ENCODE measurements at regions not wholly inside any gene's neighbourhood (a gene's known extent, or its start where the extent isn't known, plus 50 kb on each side); places are given as distances from the start of the nearest gene placed in this dataset.

DNA sequence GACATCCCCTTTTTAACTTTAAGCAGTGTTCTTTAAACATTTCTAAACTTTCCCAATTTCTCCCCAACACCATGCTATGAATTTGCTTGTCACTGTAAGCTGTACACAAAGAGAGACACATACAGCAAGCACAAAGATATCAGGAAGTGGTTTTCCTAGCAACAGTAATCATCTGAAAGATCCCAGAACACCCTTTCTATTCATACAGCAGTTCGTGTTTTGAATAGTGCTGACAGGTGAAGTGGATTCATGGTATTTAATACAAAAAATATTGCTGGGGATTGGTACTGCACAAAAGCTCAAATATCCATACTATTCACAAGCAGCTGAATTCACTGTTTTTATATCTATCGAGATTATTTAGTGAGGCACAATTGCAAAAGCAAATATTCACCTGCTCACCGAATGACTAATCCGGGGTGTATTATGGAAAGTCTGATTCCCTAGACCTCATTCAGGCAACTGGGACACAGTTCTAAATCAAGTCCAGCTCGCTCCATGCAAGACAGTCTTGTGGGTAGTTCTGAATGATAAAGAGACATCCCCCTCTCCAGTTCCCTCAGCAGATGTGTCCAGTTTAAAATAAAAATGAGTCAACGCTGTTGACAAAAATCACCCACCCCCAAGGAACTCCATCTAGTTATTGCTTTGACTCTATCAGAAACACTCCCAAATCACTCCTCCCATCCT lies 107.1 kb upstream of the TSHZ2 start:
- DNase-seq (ENCODE audit: low read depth) = no peak

DNA sequence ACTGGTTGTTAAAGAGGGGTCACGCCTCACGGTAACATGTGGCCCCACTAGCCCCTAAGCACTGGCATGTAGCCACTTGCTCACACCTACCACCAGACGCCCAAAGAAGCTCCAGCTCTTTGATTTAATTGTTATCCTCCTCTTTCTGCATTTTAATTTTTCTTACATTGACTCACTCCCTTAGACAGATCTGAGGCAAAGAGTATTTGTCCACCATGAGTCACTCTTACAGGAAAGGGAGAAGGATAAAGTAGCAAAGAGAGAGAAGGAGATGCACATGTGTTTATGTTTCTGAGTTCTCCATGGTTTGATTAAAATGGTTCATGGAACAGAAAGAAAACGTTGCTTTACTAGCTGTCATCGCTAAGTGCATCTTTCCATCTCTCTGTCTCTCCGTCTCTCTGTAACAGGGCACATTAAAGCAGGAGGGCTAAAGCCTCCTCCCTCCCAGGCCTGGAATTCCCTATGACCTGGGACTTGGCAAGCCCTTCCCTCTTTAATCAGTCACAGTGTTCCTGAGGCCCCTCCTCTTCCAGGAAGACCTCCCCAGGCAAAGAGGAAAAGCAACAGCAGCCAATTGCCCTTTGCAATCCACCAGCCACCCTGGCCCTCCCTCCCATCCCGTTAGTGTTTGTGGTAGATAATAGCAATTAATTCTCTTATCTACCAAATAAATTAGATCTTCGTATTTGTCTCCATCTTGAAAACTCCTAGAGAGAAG lies 112.8 kb upstream of the TSHZ2 start:
- DNase-seq (ENCODE audit: low read depth) = peak; percentile 6

DNA sequence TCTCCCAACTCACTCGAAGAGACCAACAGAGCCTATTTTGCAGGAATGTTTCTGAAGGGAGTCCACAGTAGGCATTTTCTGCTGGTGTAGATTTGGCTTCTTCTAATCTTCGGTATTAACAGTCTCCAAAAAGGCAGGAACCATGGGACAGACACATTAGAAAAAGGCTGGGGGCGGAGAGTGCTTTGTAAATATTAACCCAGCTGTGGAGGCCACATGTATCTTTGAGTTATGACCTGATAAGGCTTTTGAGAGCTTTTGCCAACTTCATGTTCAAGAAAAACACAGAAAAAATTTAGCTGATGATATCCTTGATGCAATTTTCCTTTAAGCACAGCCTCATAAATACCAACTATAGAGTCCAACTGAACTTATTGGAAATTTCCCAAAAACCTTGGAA lies 119.4 kb upstream of the TSHZ2 start:
- DNase-seq (ENCODE audit: low read depth) = no peak

DNA sequence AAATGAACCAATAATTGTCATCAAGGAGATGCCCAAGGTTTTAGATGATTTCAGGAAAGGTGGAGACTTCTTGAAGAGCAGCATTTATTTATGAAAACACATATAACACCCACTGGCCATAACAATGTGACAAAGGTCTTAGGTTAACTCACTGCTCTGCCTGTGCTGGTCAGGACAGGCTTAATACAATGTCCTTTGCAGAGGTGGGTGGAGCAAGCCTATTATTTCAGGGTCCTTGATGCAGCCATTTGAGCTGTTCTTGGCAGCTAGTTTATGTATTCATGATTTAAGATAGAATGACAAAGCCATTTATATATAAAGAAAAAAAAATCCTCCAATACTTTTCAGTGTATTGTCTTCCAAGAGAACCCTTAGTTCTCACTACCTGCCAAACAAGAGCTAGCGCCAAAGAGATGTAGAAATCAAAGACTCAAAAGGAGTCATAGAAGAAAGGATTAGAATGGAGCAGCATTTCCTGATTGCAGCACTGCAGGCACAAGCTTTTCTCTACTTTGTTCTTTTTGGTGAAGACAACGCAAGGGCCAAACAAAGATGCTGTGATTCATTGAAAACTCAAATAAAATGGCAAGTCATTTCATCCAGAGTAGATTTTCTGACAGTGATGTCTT lies 124.3 kb upstream of the TSHZ2 start:
- no peak for DNase-seq (ENCODE audit: low read depth)

DNA sequence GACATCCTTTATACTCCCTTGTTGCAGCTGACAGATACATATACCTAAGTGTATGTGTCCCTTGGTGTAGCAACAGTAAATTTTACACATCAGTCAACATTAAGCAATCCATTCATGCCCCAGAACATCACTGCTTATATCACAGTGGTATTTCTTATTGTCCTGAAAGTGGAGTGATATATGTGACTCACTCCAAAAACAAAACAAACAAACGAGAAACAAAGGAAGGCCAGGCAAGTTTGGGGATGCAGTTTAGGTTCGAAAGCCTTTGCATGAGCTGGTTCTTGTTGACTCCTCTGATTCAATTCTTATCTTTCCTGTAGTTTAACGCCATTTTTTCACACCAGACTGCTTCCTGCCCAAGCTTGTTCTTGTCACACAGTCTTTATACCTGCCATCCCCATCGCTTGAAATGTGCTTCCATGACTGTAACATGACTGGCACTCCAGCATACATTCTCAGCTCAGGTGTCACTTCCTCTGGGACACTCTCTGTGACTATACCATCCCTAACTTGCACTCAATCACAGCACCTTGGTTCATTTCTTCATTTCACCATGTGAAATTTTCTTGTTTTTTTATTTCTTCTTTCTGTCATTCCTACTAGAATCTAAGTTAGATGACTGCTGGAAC lies 125.0 kb upstream of the TSHZ2 start:
- DNase-seq (ENCODE audit: low read depth) = no peak

DNA sequence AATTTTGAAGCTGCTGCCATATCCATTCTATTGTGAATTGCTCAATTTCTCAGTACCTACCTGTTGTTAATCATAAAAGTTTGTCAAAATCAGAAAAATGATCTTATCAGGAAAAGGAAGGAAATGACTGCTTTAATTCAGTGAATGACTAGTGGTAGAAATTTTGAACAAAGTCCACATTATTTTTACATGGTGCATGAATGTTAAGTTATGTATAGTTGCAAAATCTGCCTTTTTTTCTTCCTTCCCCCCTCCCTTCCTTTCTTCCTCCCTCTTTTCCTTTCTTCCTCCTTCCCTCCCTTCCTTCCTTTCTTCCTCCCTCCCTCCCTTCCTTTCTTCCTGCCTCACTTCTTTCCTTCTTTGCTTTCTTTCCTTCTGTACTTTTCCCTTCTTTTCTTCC lies 127.1 kb upstream of the TSHZ2 start:
- DNase-seq (ENCODE audit: low read depth) = no peak

DNA sequence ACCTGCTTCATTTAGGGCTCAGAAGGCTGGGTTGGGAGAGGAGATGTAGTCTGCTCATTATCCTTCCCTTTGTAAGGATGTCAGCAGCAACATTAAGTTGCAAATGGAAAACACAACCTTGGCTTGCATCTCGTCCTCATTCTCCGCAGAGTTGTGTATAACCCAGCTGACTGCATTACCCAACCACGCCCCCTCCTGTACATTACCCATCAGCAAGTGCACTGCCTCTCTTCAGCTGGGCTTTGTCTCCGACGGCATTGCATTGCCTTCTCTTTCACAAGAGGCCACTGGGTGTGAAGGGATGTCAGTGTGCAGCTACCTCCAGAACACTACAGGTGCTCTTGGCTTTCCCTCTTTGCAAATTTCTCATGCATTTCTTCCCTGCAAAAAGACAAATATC lies 128.7 kb upstream of the TSHZ2 start:
- no peak for DNase-seq (ENCODE audit: low read depth)

DNA sequence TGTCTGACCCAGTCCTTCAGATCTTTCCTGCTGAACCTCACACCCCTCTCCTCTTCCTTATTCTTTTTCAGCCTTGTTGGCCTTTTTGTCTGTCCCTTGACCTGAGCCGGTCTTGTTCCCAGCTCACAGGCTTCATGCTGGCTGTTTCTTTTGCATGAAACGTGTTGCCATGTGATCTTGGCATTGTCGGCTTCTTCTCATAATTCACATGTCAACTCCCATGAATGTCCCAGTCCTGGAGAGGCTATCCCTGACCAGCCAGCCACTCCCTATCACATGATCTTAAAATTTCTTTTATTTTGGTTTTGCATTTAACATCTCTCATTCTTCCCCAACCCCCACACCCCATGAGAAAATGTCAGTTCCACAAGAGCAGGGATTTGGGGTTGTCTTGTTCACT lies 131.2 kb upstream of the TSHZ2 start:
- no peak for DNase-seq (ENCODE audit: low read depth)

DNA sequence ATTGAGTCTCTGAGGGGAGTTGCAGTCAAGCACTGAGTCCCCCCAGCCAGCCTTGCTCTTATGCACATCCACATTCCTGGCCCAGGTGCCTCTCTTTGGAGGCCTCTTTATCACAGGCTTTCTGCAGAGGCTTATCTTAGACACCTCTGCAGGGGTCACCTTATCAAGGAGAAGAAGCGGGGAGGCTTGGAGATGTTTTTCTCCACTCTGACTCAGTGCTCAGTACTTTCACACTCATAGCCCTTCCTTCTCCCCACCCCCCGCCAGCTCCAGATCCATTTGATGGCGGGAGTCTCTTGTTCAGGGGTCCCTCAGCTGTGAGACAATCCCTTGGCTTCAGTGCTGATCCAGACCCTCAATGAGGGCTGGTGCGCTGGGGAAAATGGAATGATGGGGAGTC lies 132.1 kb upstream of the TSHZ2 start:
- DNase-seq (ENCODE audit: low read depth) = no peak

DNA sequence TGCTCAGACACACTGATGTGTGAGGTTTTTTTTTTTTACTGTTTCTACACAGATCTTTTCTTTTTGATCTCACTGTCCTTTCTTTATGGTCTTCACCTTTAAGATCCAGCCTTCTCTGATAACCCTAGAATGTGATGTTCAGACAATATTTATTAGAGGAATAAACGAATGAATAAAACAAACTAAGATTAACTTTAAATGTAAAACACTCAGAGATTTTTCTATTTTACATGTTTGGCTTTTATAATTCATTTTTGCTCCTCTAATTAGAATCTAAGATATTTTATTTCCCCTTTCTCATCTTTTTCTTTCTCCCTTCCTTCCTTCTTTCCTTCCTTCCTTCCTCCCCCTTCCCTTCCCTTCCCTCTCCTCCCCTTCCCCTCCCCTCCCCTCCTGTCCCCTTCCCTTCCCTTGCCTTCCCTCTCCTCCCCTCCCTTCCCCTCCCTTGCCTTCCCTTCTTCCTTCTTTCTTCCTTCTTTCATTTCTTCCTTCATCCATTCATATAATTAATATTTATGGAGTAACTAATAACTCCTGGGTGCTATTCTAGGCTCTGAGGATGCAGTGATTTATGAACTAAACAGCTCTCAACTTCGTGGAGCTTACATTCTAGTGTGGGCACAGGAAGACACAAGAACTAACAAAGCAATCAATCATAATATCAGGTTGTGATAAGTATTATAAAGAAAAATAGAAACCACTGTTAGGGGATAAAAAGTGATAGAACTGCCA lies 133.5 kb upstream of the TSHZ2 start:
- DNase-seq (ENCODE audit: low read depth) = no peak

DNA sequence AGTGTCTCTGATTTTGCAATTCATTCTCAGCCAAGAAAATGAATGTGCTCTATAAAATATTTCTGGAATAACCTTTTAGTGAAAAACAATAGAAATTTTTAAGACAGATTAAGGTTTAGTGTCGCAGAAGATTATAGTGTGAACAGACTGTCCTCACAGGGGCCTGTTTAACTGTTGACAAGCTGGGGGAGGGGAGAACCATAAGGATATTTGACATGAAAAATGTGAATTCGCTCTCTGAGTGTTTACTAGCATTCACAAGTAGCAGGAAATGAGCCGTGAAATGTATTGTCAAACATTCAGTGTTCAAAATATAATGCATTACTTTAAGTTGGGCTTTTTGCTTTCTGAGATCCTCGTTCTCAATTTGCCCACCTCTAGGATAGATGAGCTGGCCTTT lies 134.8 kb upstream of the TSHZ2 start:
- no peak for DNase-seq (ENCODE audit: low read depth)

DNA sequence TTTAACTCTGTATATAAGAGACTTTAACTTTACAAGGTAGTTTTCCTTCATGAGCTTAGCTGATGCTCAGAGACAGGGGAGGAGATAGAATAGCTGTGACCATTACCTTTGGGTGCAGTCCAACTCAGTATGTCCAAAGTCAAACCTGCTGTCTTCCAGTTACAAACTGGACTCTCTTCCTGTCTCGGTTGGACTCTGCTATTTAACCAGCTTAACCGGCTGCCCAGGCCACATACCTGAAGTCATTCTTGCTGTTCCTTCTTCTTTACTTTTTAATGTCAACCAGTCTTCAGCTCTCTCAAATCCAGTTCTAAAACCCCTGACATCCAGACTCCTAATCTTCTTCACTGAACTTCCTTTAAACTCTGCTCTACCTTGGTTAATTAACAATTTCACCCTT lies 138.3 kb upstream of the TSHZ2 start:
- no peak for DNase-seq (ENCODE audit: low read depth)

DNA sequence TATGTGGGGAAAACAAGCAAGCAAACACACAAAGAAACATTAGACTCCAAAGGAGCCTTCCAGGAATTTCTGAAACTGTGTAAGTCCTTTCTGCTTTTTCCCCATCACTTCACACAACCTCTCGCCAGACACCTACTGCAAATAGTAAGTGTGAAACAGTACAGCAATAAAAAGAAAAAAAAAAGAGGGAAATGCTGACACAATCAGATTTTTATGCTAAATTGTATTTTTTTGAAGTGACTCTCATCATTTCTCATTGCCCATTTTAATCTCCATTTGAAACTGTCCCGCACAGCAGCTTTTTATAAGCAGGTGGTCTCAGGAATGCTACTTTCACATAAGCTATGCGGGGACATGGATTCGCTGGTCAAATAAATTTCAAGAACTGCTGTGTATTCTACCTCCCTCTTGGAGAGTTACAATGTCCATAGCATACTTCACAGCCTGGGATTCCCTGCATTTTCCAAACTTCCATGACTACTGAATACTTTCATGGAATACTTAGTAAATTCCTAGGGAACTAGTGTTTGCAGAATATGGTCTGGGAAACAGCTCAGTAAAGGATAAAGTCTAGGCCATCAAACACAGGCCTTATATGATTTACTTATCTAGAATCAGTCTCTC lies 139.9 kb upstream of the TSHZ2 start:
- DNase-seq (ENCODE audit: low read depth) = no peak

DNA sequence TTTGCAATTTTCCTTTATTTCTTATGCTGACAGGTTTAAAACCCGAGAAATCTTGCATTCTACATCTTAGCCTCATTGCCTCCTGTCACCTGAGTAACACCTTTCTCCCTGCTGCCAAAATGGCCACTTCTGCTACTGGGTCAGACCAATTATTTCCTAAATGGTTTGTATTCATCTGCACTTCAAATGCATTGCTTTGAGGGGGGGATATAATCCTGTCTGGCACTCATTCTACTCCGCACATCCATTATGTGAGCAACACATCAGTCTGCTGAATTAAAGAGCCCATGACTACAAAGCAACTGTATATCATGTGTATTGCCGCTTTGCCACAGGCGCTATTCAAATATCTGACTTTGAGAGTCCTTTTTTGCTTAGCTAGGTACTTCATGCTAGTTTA lies 141.6 kb upstream of the TSHZ2 start:
- no peak for DNase-seq (ENCODE audit: low read depth)

DNA sequence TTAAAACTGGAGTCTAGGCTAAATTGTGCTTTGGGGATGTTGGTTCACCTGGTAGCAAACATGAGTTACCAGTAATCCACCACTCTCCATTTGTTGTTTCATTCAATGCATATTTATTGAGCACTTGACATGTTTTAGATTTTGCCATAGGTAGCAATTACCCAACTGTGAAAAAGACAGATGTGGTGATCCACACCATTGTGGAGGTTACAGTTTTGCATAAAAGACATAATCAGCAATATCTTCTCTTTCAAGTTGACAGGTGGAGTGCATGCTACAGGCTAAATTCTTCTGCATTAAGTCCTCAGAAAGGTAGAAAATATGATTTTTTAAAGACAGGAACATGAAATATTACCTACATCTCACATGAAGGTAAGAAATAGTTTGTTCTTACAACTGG lies 143.0 kb upstream of the TSHZ2 start:
- DNase-seq (ENCODE audit: low read depth) = no peak

DNA sequence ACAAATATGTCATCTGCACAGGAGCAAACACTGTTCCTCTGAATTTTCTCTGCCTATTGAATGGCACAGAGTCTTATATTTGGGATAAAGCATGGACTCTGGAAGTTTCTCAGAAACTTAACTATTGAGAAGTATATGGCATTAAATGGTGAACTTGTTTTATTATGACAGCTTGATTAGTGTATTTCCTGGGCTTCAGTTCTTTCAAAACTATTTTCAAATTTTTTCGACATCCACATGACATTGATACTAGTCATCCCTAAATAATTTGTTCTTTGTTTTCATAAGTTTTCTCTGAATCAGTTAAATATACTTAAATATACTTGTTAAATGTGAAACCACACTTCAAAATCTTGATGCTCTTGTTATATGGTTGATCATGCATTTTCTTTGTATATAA lies 144.0 kb upstream of the TSHZ2 start:
- no peak for DNase-seq (ENCODE audit: low read depth)

DNA sequence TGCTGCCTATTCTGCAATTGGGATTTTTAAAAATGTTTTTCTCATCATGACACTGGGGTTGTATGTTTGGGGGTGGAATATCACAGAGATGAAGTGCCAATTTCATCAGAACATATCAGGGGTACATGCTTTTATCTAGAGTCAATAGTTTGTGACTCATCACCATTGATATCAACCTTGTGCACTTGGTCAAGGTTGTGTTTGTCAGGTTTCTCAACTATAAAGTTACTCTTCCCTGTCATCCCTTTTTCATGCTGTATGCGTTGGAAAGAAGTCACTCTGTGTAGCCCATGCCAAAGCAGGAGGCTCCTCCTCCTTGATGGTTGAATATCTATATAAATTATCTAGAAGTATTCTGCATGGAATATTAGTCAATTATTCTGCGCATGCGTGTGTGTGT lies 145.4 kb upstream of the TSHZ2 start:
- no peak for DNase-seq (ENCODE audit: low read depth)

DNA sequence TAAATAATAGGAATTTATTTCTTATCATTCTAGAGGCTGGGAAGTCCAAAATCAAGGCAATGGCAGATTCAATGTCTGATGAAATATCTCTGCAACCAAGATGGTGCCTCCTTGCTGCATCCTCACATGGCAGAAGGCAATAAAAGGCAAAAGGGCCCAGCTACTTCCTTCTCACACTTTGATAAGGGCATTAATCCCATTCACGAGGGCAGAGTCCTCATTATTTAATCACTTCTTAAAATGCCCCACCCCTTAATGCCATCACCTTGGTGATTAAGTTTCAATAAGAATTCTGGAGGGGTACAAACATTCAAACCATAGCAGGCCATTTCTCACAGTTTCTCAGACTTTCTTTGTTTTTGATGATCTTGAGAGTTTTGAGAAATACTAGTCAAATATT lies 145.8 kb upstream of the TSHZ2 start:
- no peak for DNase-seq (ENCODE audit: low read depth)

DNA sequence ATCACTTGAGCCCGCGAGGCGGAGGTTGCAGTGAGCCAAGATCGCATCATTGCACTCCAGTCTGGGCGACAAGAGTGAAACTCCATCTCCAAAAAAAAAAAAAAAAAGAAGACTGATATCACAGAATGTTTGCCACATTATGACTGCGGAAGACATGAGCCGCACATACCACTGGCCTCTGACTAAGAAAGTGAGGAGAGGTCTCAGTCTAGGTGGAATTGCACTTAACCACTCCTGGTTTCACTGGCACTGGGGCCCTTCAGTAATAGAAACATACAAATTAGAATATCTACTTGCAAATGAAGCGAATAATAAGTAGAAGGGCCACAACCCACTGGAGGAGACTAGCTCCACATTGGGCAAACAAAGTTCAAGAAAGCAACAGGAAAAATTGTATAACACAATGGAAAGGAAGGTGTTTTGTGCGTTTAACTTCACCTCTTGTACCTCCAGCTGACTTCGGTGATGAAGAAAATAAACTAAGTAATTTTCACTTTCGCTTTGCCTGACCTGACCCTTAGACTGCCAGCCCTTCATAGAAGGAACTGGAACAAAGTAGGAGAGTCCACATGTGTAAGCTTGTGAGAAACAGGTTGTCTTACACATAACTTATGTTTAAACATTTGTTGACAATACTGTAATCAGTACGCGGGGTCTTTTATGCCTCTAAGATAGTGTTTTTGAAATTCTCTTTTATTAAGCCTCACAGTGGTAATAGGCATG lies 147.5 kb upstream of the TSHZ2 start:
- no peak for DNase-seq (ENCODE audit: low read depth)

DNA sequence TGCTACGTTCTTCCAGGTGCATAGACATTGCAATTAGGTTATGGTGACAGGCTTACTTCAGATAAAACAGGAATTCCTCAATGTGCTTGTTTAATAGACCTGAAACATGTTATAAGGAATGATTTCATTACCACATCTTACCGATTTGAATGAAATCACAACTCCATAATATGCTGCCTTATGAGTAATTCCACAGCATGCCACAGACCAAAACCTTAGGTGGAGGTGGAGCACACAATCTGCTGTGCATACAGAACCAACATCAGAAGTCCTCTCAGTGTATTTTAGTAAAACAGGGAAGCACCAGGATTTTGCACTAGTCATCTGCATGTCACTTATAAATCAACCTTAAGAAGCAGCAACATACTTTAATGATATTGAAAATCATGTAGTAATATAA lies 148.9 kb upstream of the TSHZ2 start:
- DNase-seq (ENCODE audit: low read depth) = no peak

DNA sequence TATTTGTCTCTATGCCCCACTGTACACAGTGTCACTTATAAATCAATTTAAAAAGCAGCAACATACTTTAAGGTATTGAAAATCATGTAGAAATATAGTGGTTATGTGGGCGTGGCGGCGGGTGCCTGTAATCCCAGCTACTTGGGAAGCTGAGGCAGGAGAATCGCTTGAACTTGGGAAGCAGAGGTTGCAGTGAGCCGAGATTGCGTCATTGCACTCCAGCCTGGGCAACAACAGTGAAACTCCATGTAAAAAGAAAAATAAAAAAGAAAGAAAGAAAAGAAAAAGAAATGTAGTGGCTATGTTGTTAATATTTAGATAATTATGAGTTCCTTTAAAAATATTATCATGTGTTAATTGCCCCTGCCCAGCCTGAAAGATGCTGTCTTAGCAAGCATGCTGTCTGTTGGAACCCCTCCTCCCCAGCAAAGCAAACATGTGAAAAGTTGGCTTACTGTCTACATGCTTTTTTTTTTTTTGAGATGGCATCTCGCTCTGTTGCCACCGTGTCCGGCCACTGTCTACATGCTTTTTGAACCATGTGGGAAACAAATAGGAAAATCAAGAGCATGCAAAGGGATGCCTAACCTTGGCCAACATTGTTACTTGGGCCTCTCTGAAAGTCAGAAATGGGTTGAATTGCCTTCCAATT lies 151.4 kb upstream of the TSHZ2 start:
- DNase-seq (ENCODE audit: low read depth) = no peak
